ENCODE measurements at regions not wholly inside any gene's neighbourhood (a gene's known extent, or its start where the extent isn't known, plus 50 kb on each side); places are given as distances from the start of the nearest gene placed in this dataset.

GRCh38 chr13:111661052-111661451, 340.6 kb downstream of the TEX29 start:
- H3K4me1 Mint-ChIP-seq (ENCODE audit: unreplicated experiment), result peaks cover 21% of the 10 kb centered on the region
- no peak for DNase-seq (ENCODE audit: low spot score)
- H3K27ac Mint-ChIP-seq (ENCODE audit: unreplicated experiment), result no peak overlapping the region
- H3K9me3 Mint-ChIP-seq (ENCODE audit: unreplicated experiment), result no peaks in the 10 kb centered on the region
- H3K36me3 Mint-ChIP-seq (ENCODE audit: low read depth, unreplicated experiment), result no peaks in the 10 kb centered on the region
- peaks cover 4% of the 10 kb centered on the region for H3K27me3 Mint-ChIP-seq (ENCODE audit: unreplicated experiment)
- TF ChIP-seq CTCF (IDR thresholded peaks at IDR 0.05; ENCODE audit: unreplicated experiment), result no peak
- H3K4me3 Mint-ChIP-seq (ENCODE audit: unreplicated experiment), result no peak overlapping the region

- no peak for DNase-seq (ENCODE audit: low spot score)
- Mint-ChIP-seq H3K27ac (ENCODE audit: unreplicated experiment) (no peak overlapping the region), H3K36me3 (ENCODE audit: low read depth, unreplicated experiment) (no peaks in the 10 kb centered on the region), H3K4me3 (ENCODE audit: unreplicated experiment) (no peak overlapping the region), H3K9me3 (ENCODE audit: unreplicated experiment) (no peaks in the 10 kb centered on the region), H3K27me3 (ENCODE audit: unreplicated experiment) (peaks cover 4% of the 10 kb centered on the region), H3K4me1 (ENCODE audit: unreplicated experiment) (peaks cover 21% of the 10 kb centered on the region)
- no peak for TF ChIP-seq CTCF (IDR thresholded peaks at IDR 0.05; ENCODE audit: unreplicated experiment)
Measured at GRCh38 chr13:111661776-111662175, 341.3 kb downstream of the TEX29 start.

- H3K4me1 Mint-ChIP-seq (ENCODE audit: unreplicated experiment), result peaks cover 17% of the 10 kb centered on the region
- H3K4me3 Mint-ChIP-seq (ENCODE audit: unreplicated experiment), result no peak overlapping the region
- peaks cover 4% of the 10 kb centered on the region for H3K27me3 Mint-ChIP-seq (ENCODE audit: unreplicated experiment)
- no peak for DNase-seq (ENCODE audit: low spot score)
- H3K27ac Mint-ChIP-seq (ENCODE audit: unreplicated experiment), result no peak overlapping the region
- H3K9me3 Mint-ChIP-seq (ENCODE audit: unreplicated experiment), result no peaks in the 10 kb centered on the region
- no peak for TF ChIP-seq CTCF (IDR thresholded peaks at IDR 0.05; ENCODE audit: unreplicated experiment)
- H3K36me3 Mint-ChIP-seq (ENCODE audit: low read depth, unreplicated experiment), result no peaks in the 10 kb centered on the region
Measured at GRCh38 chr13:111662451-111662850, 342.0 kb downstream of the TEX29 start.

GRCh38 chr13:111662895-111663294, 342.5 kb downstream of the TEX29 start:
- no peaks in the 10 kb centered on the region for H3K36me3 Mint-ChIP-seq (ENCODE audit: low read depth, unreplicated experiment)
- H3K27me3 Mint-ChIP-seq (ENCODE audit: unreplicated experiment), result peaks cover 4% of the 10 kb centered on the region
- peaks cover 16% of the 10 kb centered on the region for H3K4me1 Mint-ChIP-seq (ENCODE audit: unreplicated experiment)
- no peak for DNase-seq (ENCODE audit: low spot score)
- TF ChIP-seq CTCF (IDR thresholded peaks at IDR 0.05; ENCODE audit: unreplicated experiment), result no peak
- no peaks in the 10 kb centered on the region for H3K9me3 Mint-ChIP-seq (ENCODE audit: unreplicated experiment)
- H3K27ac Mint-ChIP-seq (ENCODE audit: unreplicated experiment), result peak overlapping the region; percentile 55
- H3K4me3 Mint-ChIP-seq (ENCODE audit: unreplicated experiment), result no peak overlapping the region

- H3K9me3 Mint-ChIP-seq (ENCODE audit: unreplicated experiment), result no peaks in the 10 kb centered on the region
- no peaks in the 10 kb centered on the region for H3K36me3 Mint-ChIP-seq (ENCODE audit: low read depth, unreplicated experiment)
- H3K27ac Mint-ChIP-seq (ENCODE audit: unreplicated experiment), result peak overlapping the region; percentile 61
- no peak for TF ChIP-seq CTCF (IDR thresholded peaks at IDR 0.05; ENCODE audit: unreplicated experiment)
- H3K27me3 Mint-ChIP-seq (ENCODE audit: unreplicated experiment), result peaks cover 4% of the 10 kb centered on the region
- no peak overlapping the region for H3K4me3 Mint-ChIP-seq (ENCODE audit: unreplicated experiment)
- no peak for DNase-seq (ENCODE audit: low spot score)
- peaks cover 9% of the 10 kb centered on the region for H3K4me1 Mint-ChIP-seq (ENCODE audit: unreplicated experiment)
Measured at GRCh38 chr13:111663505-111663904, 343.1 kb downstream of the TEX29 start.
